ENCODE measurements at regions not wholly inside any gene's neighbourhood (a gene's known extent, or its start where the extent isn't known, plus 50 kb on each side); places are given as distances from the start of the nearest gene placed in this dataset.

GRCh38 chr11:69905611-69906452 is 86.6 kb upstream of the FGF3 start:
- intact Hi-C loops (cut with micrococcal nuclease; ENCODE audit: unreplicated experiment) (no loop called here), in situ Hi-C loops (cut with HindIII; ENCODE audit: low pct_unique_long_range_greater_than_20kb, low sequenced_read_pairs) (no loop called here)
- ChIA-PET POLR2A (no interaction called here), CTCF (no interaction called here)
- Histone ChIP-seq H3K36me3 (ENCODE audit: control insufficient read depth, insufficient read depth, low read length) (no peaks in the 10 kb centered on the region), H3K4me3 (ENCODE audit: low read depth in 2 of 2, low read length in 2 of 2) (no peak overlapping the region), H3K4me1 (ENCODE audit: control insufficient read depth, insufficient read depth, low read length) (no peaks in the 10 kb centered on the region), H3K27me3 (ENCODE audit: control insufficient read depth, insufficient read depth, low read length) (no peaks in the 10 kb centered on the region), H3K9me3 (ENCODE audit: control insufficient read depth, insufficient read depth, low read depth, low read length) (no peaks in the 10 kb centered on the region), H3K27ac (ENCODE audit: low read length) (no peak overlapping the region)
- TF ChIP-seq SIN3A (IDR thresholded peaks at IDR 0.05; ENCODE audit: borderline replicate concordance, insufficient read depth, low read depth, low read length), result no peak
- no peak for TF ChIP-seq TCF7L2 (IDR thresholded peaks at IDR 0.05; ENCODE audit: low read depth, low read length)
- TF ChIP-seq REST (IDR thresholded peaks at IDR 0.05; ENCODE audit: insufficient read depth in 1 of 2, low read depth in 2 of 2, low read length in 1 of 2), result no peak
- no peak for TF ChIP-seq POLR2AphosphoS5 (IDR thresholded peaks at IDR 0.05; ENCODE audit: low read depth, low read length)
- no peak for TF ChIP-seq CTCF (IDR thresholded peaks at IDR 0.05)
- DNase-seq (ENCODE audit: low read depth, low spot score) (no peak), ATAC-seq (no peak)
- BruUV-seq (replicated peaks), result no TSS peak

GRCh38 chr11:69906453-69906907 is 87.3 kb upstream of the FGF3 start:
- ChIA-PET POLR2A (no interaction called here), CTCF (no interaction called here)
- H3K27me3 ChIP-seq (ENCODE audit: control insufficient read depth, insufficient read depth, low read length), result no peaks in the 10 kb centered on the region
- no peak overlapping the region for H3K4me3 ChIP-seq (ENCODE audit: low read depth in 2 of 2, low read length in 2 of 2)
- no peaks in the 10 kb centered on the region for H3K36me3 ChIP-seq (ENCODE audit: control insufficient read depth, insufficient read depth, low read length)
- TF ChIP-seq POLR2AphosphoS5 (IDR thresholded peaks at IDR 0.05; ENCODE audit: low read depth, low read length) (no peak), SIN3A (IDR thresholded peaks at IDR 0.05; ENCODE audit: borderline replicate concordance, insufficient read depth, low read depth, low read length) (no peak), TCF7L2 (IDR thresholded peaks at IDR 0.05; ENCODE audit: low read depth, low read length) (no peak), CTCF (IDR thresholded peaks at IDR 0.05) (no peak), REST (IDR thresholded peaks at IDR 0.05; ENCODE audit: insufficient read depth in 1 of 2, low read depth in 2 of 2, low read length in 1 of 2) (no peak)
- ATAC-seq (no peak), DNase-seq (ENCODE audit: low read depth, low spot score) (no peak)
- intact Hi-C loops (cut with micrococcal nuclease; ENCODE audit: unreplicated experiment) (no loop called here), in situ Hi-C loops (cut with HindIII; ENCODE audit: low pct_unique_long_range_greater_than_20kb, low sequenced_read_pairs) (no loop called here)
- H3K27ac ChIP-seq (ENCODE audit: low read length), result no peak overlapping the region
- H3K4me1 ChIP-seq (ENCODE audit: control insufficient read depth, insufficient read depth, low read length), result no peaks in the 10 kb centered on the region
- no TSS peak for BruUV-seq (replicated peaks)
- no peaks in the 10 kb centered on the region for H3K9me3 ChIP-seq (ENCODE audit: control insufficient read depth, insufficient read depth, low read depth, low read length)

Data from Panc1 (cell line).